ENCODE measurements at regions not wholly inside any gene's neighbourhood (a gene's known extent, or its start where the extent isn't known, plus 50 kb on each side); places are given as distances from the start of the nearest gene placed in this dataset.

DNA sequence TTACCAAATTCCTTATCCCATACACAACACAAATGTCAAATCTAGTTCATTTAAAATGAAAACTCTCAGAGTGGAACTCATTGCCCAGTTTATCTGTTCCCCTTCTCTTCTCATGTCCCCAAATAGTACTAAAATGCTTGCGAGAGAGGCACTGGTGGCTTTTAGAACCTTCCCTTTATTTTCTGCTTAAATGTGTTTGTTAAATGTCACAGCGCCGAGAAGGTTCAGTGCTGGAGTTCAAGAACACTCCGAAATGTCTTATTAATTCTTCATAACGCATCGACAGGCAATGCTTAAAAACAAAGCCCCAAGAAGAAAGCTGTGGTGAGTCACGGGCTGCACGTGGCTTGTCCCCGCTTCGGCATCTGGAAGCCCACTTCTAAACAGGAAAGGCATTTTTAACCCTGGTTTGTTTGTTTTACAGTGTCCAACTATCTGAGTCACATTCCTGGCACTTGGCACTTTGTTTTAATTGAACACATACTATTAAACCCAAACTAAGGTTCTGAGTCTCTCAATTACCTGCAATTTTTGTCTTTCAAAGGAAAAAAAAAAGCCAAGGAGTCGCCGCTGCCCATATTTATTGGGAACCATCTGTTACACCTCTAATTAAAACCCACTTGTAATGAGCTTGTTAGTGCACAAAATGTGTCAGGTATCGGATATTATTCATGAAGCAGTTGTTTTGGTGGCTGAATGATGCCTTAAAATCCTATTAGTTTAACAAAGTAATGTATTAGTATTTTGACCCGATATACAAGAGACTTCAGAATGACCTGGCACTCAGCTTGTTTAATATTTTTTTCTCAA is 49.9 kb upstream of the MGMT start:
- POLR2A ChIA-PET (ENCODE audit: unreplicated experiment), result no interaction called here
- intact Hi-C loops (cut with micrococcal nuclease), result no loop called here
- TF ChIP-seq EZH2 (IDR thresholded peaks at IDR 0.05; ENCODE audit: low read length, unreplicated experiment), result no peak
- no peak for TF ChIP-seq EZH2phosphoT487 (IDR thresholded peaks at IDR 0.05; ENCODE audit: borderline replicate concordance, low read length)
- TF ChIP-seq, protein P1, sequence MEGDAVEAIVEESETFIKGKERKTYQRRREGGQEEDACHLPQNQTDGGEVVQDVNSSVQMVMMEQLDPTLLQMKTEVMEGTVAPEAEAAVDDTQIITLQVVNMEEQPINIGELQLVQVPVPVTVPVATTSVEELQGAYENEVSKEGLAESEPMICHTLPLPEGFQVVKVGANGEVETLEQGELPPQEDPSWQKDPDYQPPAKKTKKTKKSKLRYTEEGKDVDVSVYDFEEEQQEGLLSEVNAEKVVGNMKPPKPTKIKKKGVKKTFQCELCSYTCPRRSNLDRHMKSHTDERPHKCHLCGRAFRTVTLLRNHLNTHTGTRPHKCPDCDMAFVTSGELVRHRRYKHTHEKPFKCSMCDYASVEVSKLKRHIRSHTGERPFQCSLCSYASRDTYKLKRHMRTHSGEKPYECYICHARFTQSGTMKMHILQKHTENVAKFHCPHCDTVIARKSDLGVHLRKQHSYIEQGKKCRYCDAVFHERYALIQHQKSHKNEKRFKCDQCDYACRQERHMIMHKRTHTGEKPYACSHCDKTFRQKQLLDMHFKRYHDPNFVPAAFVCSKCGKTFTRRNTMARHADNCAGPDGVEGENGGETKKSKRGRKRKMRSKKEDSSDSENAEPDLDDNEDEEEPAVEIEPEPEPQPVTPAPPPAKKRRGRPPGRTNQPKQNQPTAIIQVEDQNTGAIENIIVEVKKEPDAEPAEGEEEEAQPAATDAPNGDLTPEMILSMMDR (conservative IDR thresholded peaks at IDR 0.05; ENCODE audit: low read depth, low read length), result no peak
- Histone ChIP-seq H3K27me3 (ENCODE audit: low read length) (peaks cover 69% of the 10 kb centered on the region), H3F3A (ENCODE audit: low read length, unreplicated experiment) (no peaks in the 10 kb centered on the region), H3K4me3 (ENCODE audit: low read length) (no peak overlapping the region), H4K20me1 (ENCODE audit: low read length) (no peaks in the 10 kb centered on the region), H3K36me3 (ENCODE audit: low read depth, low read length) (no peaks in the 10 kb centered on the region), H3K4me1 (ENCODE audit: insufficient read depth, low read length) (no peaks in the 10 kb centered on the region), H3K4me2 (ENCODE audit: low read length) (no peak overlapping the region), H3K27ac (ENCODE audit: low read length) (no peak overlapping the region), H3K9ac (ENCODE audit: low read length) (no peak overlapping the region), H3K79me2 (ENCODE audit: low read length) (no peaks in the 10 kb centered on the region), H3K9me2 (replicated peaks; ENCODE audit: low read length) (no peaks in the 10 kb centered on the region), H3K9me3 (ENCODE audit: low read length) (no peaks in the 10 kb centered on the region), H2AFZ (ENCODE audit: low read length) (no peak overlapping the region)
- no TSS peak for BruUV-seq (replicated peaks)
- no peak for ATAC-seq
- no peak for DNase-seq
- CTCF ChIA-PET, result no interaction called here

All from PC-3 (cell line).